Lower leg skin (tissue), 4 donors: ENCODE measurements at regions not wholly inside any gene's neighbourhood (a gene's known extent, or its start where the extent isn't known, plus 50 kb on each side); places are given as distances from the start of the nearest gene placed in this dataset.

ENCODE experiments used
- DNase-seq, 2 donors: peaks; one replicate each; pipeline ENCODE4 v3.0.0-alpha.2; 2019; ENCODE audit warnings: low spot score in 2 of 2
- H3K4me3 ChIP-seq: fragments of 200-600 bp; sonication (generic); 2 replicates; pipeline ENCODE4 v1.5.1; 2017; ENCODE audit warnings: mild to moderate bottlenecking, low read depth; ENCODE audit not compliant: poor library complexity, severe bottlenecking
- POLR2A ChIP-seq, 2 donors: fragments of 450-650 bp; IDR thresholded peaks; one replicate each; pipeline ENCODE4 v1.6.1; 2016 to 2017; ENCODE audit warnings: antibody characterized with exemption in 2 of 2, mild to moderate bottlenecking in 1 of 2, moderate library complexity in 1 of 2
- WGBS, 2 donors: methylation state at CpG; one replicate each; pipeline ENCODE4 v1.1.5; 2018; 5-methylcytosine and 5-hydroxymethylcytosine counted together
- intact Hi-C: fragments of 100-400 bp; cut with DNase I; formaldehyde crosslinking; loops from one replicate; pipeline ENCODE4 v1.15.0; 2023; ENCODE audit warnings: low total_unique reads
- TF ChIP-seq, protein P1 (sequence below), 3 donors: fragments of 450-650 bp; IDR thresholded peaks; one replicate each; pipeline ENCODE4 v1.5.1; 2016; ENCODE audit warnings: antibody characterized with exemption in 3 of 3, mild to moderate bottlenecking in 3 of 3, moderate library complexity in 2 of 3

DNA sequence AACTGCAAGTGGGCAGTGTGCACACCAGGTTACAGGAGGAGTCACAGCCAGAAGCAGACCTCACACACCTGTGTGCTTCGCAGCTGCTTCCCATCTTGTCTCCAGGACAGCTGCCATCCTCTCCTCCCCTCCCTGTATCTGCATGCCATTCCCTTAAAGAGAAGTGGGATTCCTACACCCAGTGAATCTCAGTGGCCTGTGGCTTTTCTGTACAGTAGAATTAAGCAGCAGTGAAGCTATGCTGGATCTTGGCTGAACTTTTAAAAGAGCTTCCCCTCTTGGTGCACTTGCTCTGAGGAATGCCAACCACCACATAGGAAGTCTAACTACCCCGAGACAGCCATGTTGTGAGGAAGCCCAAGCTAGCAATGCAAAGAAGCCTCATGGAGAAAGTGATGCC lies 236.5 kb upstream of the ZMIZ1 start:
- intact Hi-C loops: no loop called here
- TF ChIP-seq, protein P1, sequence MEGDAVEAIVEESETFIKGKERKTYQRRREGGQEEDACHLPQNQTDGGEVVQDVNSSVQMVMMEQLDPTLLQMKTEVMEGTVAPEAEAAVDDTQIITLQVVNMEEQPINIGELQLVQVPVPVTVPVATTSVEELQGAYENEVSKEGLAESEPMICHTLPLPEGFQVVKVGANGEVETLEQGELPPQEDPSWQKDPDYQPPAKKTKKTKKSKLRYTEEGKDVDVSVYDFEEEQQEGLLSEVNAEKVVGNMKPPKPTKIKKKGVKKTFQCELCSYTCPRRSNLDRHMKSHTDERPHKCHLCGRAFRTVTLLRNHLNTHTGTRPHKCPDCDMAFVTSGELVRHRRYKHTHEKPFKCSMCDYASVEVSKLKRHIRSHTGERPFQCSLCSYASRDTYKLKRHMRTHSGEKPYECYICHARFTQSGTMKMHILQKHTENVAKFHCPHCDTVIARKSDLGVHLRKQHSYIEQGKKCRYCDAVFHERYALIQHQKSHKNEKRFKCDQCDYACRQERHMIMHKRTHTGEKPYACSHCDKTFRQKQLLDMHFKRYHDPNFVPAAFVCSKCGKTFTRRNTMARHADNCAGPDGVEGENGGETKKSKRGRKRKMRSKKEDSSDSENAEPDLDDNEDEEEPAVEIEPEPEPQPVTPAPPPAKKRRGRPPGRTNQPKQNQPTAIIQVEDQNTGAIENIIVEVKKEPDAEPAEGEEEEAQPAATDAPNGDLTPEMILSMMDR (IDR thresholded peaks at IDR 0.05): no peak
- TF ChIP-seq POLR2A (IDR thresholded peaks at IDR 0.05): no peak
- no peak for DNase-seq
- H3K4me3 ChIP-seq: no peak overlapping the region
- 86 to 100% methylated on average over 2 of the region's 2 CpGs for WGBS, 2 donors

DNA sequence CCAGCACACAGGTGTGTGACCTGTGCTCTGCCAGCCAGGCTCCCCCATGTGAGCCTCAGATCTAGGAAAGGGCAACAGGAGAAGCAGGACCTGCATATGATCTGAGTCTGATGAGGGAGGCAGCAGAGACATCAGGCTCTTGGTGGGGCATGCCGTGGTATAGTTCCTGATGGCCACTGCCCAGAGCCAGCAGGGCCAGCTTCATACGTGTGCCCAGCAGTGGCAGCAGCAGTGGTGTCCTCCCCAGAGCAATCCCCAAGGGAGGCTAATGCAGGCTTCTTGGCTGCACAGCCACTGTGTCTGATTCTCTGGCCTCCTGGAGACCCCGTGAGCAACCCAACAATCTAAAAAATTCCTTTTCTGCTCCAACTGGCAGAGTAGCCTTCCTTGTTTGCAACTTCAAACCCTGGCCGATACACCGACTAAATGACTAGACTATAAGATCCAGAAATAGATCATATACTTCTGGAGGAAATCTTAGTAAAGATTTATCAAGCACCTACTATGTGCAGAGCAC lies 230.6 kb upstream of the ZMIZ1 start:
- no peak overlapping the region for H3K4me3 ChIP-seq
- no peak for DNase-seq
- 56 to 61% methylated on average over 4 to 5 of the region's 5 CpGs for WGBS, 2 donors
- TF ChIP-seq, protein P1 (IDR thresholded peaks at IDR 0.05): no peak
- no peak for TF ChIP-seq POLR2A (IDR thresholded peaks at IDR 0.05)
- intact Hi-C loops: no loop called here

DNA sequence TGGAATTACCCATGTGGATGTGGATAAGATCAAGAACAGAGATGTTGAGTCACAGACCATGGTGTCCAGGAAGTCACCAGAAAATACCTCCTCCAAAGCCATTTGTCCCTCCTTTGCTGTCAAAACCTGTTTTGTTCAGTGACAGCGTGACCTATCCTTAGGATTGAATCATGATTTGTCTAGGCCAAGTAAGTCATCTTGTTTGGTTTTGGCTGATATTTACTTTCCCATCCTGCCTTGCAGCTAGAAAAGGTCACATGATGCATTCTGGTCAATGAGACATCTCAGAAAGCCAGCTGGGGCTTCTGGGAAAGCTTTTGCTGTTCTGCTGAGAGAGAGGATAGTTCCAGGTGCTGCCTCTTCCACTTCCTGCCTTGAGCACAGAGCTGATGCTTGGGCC lies 225.3 kb upstream of the ZMIZ1 start:
- TF ChIP-seq, protein P1 (IDR thresholded peaks at IDR 0.05): no peak
- WGBS, 2 donors: 85 to 87% methylated on average over 1 of the region's 1 CpG
- intact Hi-C loops: no loop called here
- H3K4me3 ChIP-seq: no peak overlapping the region
- no peak for DNase-seq

DNA sequence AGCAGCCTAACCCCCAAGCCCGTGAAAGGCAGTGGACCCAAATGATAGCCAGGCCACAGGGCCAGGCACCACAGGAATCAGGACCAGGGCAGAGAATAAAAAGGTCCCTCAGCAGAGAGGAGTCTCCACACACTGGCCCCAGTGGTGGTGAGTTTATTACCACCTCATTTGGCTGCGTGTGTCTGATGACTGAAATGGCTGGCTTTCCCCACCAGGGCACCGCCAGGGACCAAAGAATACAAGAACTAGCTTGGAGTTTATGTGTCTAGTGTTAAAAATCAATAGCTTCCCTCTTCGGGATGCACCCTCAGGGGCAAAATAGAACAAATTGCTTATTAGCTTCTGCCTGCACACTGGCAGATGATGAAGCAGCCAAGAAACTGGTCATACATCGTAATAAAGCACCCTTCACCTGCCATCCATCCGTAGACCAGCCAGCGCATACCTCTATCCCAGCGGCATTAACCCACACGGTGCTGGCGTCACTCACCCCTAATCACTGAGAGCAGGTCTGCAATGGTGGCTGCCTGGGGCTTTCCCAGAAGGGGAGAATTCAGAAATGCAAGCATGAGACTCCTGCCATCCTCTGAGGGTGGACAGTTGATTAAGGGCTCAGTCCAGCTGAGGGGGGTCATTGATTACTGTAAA lies 223.7 kb upstream of the ZMIZ1 start:
- intact Hi-C loops: no loop called here
- no peak for TF ChIP-seq POLR2A (IDR thresholded peaks at IDR 0.05)
- TF ChIP-seq, protein P1 (IDR thresholded peaks at IDR 0.05): no peak
- no peak overlapping the region for H3K4me3 ChIP-seq
- WGBS, 2 donors: 57 to 68% methylated on average over 10 of the region's 10 CpGs
- DNase-seq: no peak

DNA sequence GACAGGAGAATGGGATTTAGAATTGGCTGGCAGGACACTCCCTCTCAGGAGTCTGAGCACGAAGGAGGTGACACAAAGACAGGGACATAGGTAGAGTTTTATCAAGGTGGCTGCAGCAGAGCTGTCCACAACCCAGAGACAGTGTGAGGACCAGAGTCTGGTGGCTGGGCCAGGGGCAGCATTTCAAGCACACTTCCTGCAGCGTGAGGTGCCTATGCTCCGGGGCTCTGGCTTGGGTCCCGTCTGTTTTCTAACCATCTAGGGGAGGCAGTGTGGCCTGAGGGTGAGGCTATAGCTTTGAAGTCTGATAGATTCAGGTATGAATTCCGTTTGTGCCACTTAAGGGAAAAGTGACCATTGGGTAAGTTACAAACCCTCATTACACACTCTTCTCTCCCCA lies 222.7 kb upstream of the ZMIZ1 start:
- 71 to 79% methylated on average over 5 of the region's 5 CpGs for WGBS, 2 donors
- no peak for TF ChIP-seq POLR2A (IDR thresholded peaks at IDR 0.05)
- TF ChIP-seq, protein P1 (IDR thresholded peaks at IDR 0.05): no peak
- intact Hi-C loops: no loop called here
- DNase-seq: no peak
- no peak overlapping the region for H3K4me3 ChIP-seq

DNA sequence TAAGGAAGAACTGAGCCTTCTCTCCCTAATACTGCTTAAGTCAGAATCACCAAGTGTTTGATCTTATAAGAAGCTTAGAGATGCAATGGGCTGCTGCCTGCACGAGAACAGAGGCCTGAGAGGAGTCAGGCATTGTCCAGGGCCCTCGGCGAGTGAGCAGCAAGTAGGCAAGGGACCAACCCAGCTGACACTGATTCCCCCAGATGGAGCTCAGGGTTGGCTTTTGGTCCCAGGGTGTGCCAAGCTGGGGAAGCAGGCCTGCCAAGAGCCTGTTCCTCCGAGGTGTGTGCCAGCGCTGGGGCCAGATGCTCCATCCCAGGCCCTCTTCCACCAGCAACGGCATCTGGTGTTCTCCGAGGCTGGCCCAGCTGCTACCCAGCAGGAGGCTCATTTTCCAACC lies 222.0 kb upstream of the ZMIZ1 start:
- 82 to 83% methylated on average over 7 of the region's 7 CpGs for WGBS, 2 donors
- H3K4me3 ChIP-seq: no peak overlapping the region
- intact Hi-C loops: no loop called here
- TF ChIP-seq POLR2A (IDR thresholded peaks at IDR 0.05): no peak
- TF ChIP-seq, protein P1 (IDR thresholded peaks at IDR 0.05): no peak
- peak in 1 of 2 donors; percentile 79 for DNase-seq
